ENCODE measurements at regions not wholly inside any gene's neighbourhood (a gene's known extent, or its start where the extent isn't known, plus 50 kb on each side); places are given as distances from the start of the nearest gene placed in this dataset.

GRCh38 chr1:80413969-80414368 lies 1386.8 kb upstream of the ADGRL2 start:
- TF ChIP-seq, protein P1, sequence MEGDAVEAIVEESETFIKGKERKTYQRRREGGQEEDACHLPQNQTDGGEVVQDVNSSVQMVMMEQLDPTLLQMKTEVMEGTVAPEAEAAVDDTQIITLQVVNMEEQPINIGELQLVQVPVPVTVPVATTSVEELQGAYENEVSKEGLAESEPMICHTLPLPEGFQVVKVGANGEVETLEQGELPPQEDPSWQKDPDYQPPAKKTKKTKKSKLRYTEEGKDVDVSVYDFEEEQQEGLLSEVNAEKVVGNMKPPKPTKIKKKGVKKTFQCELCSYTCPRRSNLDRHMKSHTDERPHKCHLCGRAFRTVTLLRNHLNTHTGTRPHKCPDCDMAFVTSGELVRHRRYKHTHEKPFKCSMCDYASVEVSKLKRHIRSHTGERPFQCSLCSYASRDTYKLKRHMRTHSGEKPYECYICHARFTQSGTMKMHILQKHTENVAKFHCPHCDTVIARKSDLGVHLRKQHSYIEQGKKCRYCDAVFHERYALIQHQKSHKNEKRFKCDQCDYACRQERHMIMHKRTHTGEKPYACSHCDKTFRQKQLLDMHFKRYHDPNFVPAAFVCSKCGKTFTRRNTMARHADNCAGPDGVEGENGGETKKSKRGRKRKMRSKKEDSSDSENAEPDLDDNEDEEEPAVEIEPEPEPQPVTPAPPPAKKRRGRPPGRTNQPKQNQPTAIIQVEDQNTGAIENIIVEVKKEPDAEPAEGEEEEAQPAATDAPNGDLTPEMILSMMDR (IDR thresholded peaks at IDR 0.05; ENCODE audit: low read length): no peak
- no peak for TF ChIP-seq EZH2 (optimal IDR thresholded peaks at IDR 0.05; ENCODE audit: low read depth, low read length)

All from MM.1S (cell line).